ENCODE measurements at regions not wholly inside any gene's neighbourhood (a gene's known extent, or its start where the extent isn't known, plus 50 kb on each side); places are given as distances from the start of the nearest gene placed in this dataset.

DNA sequence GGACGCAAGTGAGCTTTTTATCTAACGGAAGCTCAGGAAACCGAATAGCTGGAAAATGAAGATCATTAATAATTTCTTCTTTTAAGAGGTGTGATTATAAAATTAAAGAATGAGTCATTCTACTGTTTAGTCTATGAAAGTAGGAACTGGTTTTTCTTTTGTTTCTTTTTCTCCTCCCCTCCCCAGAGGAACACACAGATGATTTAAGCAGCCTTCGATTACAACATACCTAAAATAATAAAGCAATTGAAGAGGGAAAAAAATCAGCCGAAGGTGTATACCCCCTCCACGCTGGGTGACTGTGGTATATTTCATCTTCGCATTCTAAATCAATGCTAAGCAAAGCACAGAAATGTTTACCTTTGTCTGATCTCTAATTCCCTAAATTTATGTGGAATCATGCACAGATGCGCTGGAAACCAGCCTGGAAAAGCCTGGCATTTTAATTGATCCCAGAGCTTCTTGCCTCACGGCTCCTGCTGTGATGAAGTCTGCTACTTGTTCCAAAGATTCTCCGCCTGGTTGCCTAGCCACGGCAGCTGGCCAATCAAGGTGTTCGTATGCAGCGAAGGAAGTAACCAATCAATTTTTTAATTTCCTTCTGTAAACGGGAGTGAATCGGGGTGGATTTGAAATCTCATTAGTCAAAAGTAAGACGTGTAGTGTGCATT is 133.9 kb downstream of the FANCF start:
- peak; percentile 99 for DNase-seq

DNA sequence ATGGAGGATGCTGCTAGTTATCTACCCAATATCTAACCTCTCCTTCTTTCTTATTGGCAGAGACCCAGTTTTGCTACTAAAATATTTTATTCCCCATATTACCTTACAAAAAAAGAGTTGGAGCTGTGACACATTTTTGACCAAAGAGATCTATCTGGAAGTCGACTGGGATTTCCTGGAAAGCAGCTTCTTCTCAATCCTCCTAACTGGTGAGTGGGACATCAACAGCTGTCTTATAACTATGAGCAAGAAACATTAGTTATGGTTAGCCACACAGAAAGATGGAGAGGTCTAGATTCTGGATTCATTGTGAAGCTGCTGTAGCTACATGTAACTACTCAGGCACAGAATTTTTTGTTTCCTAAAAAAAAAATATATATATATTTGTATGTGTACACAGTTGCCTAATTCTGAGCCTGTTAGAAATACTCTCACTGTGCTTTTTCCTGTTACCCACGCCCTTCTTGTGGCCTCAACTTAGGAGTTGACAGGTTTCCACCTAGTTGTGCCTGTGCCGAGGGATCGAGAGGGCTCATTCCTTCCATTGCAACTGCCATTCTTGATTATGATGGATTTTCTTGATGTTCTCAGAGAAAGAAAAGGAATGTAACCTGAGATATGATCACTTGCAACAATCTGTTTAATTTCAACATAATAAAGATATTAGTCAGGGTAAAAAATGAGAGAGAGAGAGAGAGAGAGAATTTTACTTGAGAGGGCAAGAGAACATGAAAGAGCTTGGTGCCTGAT is 142.0 kb downstream of the SLC17A6 start:
- peak; percentile 65 for DNase-seq

DNA sequence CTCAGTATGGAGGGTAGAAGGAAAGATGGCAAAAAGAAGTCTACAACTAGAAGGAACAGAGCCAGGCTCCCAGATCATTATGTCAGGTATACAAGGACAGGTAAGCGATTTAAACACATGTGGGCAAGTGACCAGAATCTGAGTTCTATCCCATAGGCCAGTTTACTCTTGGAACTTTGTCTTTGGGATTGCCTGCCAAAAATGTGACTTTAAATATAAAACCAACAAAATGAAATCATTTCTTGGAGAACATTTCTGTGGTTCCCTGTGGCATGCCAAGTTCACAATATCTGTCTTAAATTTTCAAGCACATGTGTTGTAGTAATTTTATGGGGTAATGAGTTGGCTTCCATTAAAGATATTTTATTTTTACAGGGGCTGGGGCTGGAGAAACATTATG is 141.0 kb downstream of the SLC17A6 start:
- peak; percentile 80 for DNase-seq

DNA sequence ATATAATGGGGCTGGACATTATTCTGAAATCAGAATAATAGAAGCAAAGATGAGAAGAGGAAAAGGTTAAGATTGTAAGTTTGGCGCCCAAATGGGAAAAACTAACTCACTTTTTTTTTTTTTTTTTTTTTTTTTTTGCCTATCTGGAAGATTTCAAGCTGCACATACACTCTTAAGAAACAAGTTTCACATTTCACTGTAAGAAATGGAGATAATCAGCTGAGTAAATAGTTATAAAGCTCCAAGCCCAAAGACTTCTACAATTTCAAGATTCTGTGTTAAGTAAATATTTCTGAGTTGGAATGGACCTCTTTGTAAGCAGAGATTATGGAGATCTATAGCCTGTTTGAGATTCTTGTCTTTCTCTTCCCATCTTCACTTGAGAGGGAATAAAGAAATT is 140.0 kb downstream of the SLC17A6 start:
- DNase-seq = no peak

DNA sequence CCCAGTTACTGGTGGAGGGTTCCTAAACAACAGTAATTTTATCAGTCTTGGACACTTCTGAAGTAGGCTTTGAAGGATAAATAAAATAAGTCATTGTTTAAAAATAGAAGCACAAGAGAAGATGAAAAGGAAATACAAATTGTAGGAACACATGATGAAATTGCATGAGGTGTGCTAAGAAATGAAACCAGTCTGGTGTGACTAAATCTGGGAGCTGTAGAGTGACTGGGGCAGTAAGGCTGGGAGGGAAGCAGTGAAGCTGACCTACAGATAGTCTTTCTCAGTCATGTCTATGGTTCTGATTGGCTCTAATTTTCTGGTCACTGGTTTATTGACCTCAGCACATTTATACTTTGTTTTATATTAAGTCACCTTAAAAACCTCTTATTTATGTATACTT is 139.1 kb downstream of the SLC17A6 start:
- no peak for DNase-seq

DNA sequence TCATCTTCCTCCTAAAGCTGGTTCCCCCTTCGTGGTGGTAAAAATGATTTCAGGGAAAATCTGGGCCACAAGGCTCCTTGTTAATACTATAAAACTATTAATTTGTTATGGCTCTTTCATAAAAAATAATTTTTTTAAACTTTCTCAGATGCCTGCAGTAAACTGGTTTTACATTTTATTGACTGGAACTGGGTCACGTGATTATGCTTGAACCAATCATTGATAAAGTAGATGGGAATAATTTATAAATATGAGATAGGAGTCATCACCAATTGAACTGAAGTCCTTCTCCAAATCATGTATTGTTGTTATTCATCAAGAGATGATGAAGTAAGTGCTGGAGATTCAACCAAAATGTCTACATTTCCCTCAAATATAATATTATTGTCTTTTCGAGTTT is 138.4 kb downstream of the SLC17A6 start:
- DNase-seq = no peak

DNA sequence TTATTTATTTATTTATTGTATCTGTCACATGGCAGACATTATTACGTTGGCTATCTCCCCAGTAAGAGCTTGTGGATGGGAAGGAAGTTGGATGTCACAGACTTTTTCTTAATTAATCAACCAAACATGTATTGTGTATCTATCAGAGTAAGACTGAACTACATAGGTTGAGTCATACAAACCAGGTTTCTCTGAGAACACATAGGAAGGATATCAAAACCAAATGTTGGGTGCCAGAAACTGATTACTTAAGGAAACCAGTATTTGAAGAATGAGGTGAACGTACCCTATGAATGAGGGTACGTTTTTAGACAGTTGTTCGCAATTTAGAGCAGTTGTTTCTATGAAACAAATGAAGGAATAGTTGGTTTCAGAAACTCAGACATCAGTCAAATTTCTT is 136.4 kb downstream of the SLC17A6 start:
- DNase-seq = peak; percentile 74

DNA sequence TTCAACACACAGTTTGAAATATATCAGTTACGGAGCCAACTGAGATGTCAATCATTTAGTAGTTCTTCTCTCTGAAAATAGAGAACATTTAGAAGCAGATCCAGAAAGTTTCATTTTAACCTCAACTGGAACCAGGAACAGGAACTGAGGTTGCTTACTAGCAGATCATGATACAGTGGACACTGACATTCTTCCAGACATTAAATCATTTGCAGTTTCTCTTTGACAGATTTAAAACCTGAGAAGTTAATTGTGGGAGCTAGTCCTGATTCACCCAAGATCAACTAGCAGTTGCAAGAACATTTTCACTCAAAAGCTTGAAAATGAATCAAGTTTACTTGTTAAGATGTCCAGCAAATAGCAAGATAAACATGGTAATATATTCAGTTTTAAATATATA is 135.4 kb downstream of the SLC17A6 start:
- DNase-seq = peak; percentile 58

DNA sequence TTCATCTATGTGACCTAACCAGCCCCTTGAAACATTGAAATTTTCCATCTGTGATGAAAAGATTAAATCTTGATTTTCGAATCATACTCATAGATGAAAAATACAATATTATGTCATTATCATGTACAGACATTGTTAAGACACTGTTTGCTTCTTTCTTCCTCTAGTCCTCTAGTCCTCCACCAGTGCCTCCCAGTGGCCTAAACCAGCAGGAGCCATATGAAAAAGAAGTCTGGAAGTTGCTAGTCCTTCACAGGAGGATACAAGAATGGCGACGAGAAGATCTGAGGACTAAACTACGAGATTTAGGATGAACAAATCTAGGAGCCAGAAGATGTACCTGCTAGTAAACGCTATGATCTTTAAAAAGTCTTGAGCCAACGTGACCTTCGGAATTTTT is 134.1 kb downstream of the SLC17A6 start:
- DNase-seq = no peak

DNA sequence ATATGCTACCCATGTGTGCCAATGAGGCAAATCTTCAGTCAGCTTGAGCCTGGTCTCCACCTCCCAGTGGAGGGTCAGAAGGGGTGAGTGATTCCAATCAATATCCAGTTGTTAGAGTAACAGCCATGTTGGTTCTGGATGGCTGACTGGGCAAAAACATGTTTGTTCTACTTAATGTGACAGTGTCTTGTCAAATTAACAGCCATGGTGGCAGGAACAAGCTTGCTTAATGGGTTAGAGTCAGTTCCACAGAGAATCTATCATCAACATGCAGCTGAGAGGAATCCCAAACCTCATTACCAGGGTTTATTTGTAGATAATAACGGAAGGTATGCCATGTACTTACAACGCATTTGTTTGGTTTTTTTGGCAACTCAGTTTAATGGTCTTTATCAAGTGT is 133.2 kb downstream of the SLC17A6 start:
- no peak for DNase-seq

DNA sequence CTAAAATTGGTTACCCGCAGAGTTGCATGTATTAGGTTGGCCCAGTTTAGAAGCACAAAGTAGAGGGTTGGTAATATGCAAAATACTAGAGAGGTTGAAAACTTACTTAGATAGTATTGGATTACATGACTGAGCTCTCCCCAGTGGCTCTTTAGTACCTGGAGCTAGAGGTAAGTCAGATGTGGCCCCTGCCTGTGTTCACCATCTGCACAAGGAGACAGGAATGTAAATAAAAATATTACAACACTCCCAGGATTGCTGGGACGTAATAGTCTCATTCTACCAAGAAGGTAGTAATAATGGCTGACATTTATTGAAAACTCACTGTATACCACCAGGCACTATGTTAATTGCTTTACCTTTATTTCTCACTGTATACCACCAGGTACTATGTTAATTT is 129.6 kb downstream of the SLC17A6 start:
- DNase-seq = no peak

DNA sequence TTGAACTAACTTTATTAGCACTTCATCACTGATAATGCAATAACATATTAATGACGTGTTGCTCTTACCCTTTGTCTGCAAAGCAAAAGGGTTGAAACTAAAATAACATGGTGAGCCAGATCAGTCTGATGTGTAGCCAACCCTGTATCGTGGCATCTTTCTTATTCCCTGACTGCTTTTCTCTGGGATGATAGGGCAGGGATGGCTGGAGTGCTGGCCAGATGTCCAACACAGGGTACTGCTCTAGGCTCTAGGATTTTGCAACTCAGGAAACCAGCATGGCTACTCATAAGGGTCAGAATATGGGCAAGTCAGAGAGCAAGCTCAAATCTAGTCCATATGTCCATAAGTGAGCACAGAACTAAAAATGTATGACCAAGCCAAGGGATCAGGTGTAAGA is 129.1 kb downstream of the SLC17A6 start:
- no peak for DNase-seq

DNA sequence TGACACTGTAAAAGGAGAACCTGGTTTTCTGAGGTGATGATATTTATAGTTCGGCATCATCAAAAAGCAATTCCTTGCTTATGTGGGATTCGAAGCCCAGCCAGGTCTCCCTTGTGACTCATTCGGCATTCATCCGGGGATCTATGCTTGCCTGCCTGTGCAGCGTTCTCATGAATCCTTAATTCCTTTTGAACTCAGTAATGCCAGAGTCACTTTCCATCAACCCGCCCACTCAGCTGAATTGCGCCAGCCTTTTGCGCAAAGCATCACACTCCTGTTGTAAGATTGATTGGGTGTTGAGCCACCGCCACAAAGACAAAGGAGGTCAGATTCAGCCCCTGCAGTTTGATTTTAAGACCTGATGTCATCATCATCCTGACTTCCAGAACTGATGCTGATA is 128.6 kb downstream of the SLC17A6 start:
- peak; percentile 97 for DNase-seq

DNA sequence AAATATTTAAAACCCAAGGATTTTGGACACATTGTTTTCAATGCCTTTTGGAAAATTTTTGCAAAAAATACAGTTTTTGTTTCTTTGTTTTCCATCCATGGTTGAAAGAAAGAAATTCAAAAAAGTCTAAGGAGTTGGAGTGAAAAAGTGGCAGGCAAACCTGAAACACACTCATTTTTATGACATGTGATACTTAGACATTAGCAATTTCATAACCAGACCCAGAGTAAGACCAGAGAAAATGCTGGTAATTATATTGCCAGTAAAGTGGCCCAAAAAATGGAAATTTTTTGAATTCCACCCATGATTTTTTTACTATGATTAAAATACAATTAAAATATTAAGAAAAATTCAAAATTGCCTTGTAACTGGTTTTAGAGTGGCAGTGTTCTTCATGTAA is 128.2 kb downstream of the SLC17A6 start:
- DNase-seq = no peak

DNA sequence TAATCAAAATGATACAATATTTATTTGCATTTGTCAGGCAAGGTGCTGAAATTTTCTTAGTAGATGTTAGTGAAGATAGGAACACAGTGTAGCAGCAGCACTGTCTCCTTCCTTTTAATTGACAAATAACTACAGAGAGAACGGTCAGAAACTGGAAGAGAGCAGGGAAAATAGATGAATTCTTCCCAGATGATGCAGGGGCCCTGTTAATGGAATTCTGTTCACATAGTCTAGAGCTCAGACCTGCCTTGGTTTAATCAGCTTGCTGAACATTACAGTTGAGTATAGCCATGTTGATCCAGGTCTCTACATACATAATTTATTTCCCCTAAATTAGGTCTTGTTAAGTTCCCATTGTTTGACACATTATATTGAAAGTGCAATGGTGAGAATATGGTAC is 127.4 kb downstream of the SLC17A6 start:
- peak; percentile 37 for DNase-seq

DNA sequence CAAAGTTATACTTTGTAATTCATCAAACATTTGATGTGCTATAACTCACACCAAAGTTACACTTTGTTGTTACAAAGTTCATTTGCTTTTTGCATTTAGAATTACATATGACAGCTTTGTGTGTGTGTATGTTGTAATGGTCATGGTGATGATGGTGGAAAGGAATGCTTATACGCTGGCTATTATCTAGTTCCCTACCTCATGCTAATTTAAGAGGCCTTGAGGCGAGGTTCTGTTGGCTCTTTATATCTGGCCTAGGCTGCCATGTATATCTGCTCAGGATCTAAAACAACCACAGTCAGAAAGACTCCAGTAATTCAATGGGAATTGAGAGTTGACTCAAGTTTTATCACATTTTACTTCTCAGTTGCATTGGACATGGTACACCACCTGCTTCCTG is 123.4 kb downstream of the SLC17A6 start:
- DNase-seq = no peak

DNA sequence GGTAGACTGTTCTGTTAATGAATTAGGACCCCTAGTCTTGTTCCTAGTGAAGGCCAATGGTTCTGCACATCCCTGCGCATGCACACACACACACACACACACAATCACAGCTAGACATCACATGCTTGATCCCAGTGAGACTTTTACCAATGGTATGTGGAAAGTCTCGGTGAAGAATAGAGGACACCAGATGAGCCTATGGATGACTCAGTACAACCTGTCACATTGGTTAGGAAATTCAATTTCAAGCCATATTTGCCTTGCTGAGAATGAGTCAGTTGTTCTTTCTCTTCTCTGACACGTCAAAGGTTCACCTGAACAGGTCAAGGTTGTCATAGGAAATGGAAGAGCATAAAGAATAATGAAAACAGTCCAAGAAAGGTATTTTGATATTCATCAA is 122.0 kb downstream of the SLC17A6 start:
- DNase-seq = no peak

DNA sequence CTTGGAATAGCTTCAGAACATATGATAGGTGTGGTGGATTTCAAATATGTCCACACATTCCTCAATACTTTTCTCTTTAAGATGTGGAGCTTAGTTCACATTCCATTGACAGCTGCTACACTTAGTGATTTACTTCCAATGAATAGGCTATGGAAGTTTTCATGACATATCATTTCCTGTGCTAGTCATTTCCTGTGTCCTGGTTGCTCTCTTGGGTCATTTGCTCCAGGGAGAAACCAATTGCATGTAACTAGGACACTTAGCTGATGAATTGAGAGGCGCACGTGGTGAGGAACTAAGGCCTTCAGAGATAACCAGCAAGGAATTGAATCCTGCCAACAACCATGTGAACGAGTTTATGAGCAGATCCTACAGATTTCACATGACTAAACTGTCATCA is 120.9 kb downstream of the SLC17A6 start:
- peak; percentile 94 for DNase-seq

DNA sequence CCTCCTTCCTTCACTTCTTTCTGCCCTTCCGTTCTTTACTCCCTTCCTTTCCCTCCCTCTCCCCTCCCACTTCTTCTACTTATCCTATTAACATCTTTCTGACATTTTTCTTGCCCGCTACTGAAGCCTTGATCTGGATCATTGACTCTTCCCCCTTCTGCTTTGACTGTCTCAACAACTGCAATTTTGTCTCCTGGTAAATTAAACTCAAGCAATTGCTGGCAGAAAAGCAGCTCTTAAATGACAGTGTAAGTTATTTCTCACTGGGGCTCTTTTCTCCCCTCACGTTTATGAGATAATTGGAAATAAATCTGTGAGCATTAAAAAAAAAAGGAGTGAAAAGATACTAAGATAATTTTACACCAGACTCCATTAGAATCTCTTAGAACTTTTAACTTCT is 120.0 kb downstream of the SLC17A6 start:
- DNase-seq = no peak

DNA sequence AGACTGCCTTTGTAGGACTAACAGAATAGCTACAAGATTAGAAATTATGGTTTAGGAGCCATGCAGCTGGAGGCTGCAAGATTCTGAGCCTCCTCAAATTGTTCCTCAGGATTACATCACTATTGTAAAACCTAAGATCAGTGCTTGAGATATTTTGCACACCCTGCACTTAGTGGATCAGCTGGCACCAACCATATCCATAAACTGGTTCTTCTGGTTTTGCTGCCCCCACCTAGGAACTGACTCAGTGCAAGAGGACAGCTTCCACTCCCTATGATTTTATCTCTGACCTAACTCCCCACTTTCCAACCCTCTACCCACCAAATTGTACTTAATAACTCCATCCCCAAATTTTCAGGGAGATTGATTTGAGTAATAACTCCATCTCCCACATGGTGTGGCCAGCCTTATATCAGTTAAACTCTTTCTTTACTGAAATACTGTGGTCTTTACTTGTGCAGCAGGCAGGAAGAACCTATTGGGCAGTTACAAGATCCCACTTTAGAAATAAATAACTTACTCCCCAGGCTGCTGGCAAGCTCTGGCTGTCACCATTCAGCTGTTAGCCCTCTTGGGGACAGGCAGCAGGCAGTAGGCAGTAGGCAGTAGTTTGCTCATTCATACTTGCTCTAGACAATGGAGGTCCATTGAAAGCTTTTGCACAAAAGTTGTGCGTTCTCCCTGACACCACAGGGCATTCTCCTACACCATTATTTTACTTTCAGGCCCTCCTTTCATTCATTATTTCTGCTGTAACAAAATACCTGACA is 119.0 kb downstream of the SLC17A6 start:
- no peak for DNase-seq

DNA sequence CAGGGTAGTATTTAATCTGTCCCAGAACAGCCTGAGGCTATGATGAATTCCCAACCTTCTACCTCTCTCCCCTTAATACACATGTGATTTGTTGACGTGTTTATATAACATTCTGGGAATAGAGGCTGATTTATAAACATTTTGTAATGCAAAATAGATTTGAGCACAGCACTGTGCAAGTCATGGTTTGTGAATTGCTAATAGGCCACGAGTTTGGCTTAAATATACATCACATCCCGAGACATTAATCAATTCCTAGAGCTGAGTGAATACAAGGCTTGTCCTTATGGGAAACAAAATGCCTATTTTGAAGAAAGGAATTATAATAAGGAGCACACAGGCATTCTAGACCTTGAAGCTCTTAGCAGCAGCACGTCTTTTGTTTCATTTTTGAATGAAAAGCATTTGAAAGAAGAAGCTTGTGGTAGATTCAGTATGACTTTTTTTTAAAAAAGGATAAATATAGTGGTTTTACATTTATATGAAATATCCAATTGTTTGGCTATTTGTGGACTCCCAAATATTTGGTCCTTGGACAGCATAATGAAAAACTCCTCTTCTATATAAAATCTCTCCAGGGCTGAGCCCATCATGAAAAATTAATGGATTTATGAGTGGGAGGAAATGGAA is 116.4 kb downstream of the SLC17A6 start:
- DNase-seq = peak; percentile 78

DNA sequence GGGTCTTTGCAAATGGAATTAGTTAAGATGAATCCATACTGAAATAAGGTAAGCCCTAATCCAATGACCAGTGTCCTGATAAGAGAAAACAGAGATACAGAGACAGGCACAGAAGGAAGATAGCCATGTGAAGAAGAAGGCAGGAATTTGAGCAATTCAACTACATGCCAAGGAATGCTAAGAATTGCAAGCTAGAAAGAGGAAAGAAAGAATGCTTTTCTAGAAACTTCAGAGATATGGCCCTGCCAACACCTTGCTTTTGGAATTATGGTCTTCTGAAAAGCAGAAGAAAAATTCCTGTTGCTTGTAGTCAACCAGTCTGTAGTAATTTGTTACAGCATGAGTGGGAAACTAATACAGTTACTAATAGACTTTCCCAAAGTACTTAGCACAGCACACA is 111.3 kb downstream of the SLC17A6 start:
- peak; percentile 75 for DNase-seq

DNA sequence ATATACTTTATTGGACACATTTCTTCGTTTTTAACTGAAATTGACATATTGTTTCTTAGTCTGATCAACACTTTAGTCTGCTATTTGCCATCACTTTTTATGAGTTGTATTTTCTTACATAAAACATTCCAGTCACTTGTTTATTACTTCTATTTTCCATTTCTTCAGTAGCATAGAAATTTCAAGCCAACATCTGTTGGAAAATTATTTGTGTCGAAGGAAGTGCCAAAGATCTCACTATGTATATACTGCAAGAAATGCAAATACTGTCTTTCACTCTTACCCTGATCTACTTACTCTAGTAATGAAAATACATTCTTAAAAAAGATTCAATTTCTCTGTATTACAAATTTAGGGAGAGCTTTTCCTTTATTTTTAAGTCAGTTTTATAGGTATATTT is 105.9 kb downstream of the SLC17A6 start:
- DNase-seq = no peak
